Osteoblast (primary cell): ENCODE measurements at regions not wholly inside any gene's neighbourhood (a gene's known extent, or its start where the extent isn't known, plus 50 kb on each side); places are given as distances from the start of the nearest gene placed in this dataset.

Source experiments
- DNase-seq: peaks from one replicate; pipeline ENCODE4 v3.0.0; 2011; ENCODE audit warnings: low spot score, mixed read lengths; ENCODE audit not compliant: insufficient read length; ENCODE audit errors: missing footprints
- H2AFZ ChIP-seq: 2 replicates; pipeline ENCODE4 v1.6.0; 2011; ENCODE audit warnings: mild to moderate bottlenecking, low read length
- H3K27ac ChIP-seq: 2 replicates; pipeline ENCODE4 v1.5.1; 2011; ENCODE audit warnings: mild to moderate bottlenecking, low read depth, low read length, moderate library complexity
- H3K27me3 ChIP-seq: 2 replicates; pipeline ENCODE4 v1.6.0; 2012; ENCODE audit warnings: mild to moderate bottlenecking, control low read depth, inconsistent platforms, low read length, moderate library complexity; ENCODE audit not compliant: insufficient read depth
- H3K36me3 ChIP-seq: 2 replicates; pipeline ENCODE4 v1.5.1; 2011; ENCODE audit warnings: mild to moderate bottlenecking, low read length, control low read depth, moderate library complexity; ENCODE audit not compliant: insufficient read depth
- H3K4me1 ChIP-seq: 2 replicates; pipeline ENCODE4 v1.5.1; 2011; ENCODE audit warnings: mild to moderate bottlenecking, low read length, control low read depth, moderate library complexity; ENCODE audit not compliant: insufficient read depth
- H3K4me2 ChIP-seq: 2 replicates; pipeline ENCODE4 v1.6.0; 2011; ENCODE audit warnings: mild to moderate bottlenecking, low read length; ENCODE audit not compliant: insufficient read depth
- H3K4me3 ChIP-seq: fragments of 200-600 bp; sonication (generic); 3 replicates; pipeline ENCODE4 v1.5.1; 2012; ENCODE audit warnings: mild to moderate bottlenecking, low read length, inconsistent platforms; ENCODE audit not compliant: insufficient read depth
- H3K79me2 ChIP-seq: 2 replicates; pipeline ENCODE4 v1.6.0; 2012; ENCODE audit warnings: mild to moderate bottlenecking, low read length, control low read depth, inconsistent platforms; ENCODE audit not compliant: insufficient read depth
- H3K9me3 ChIP-seq: 2 replicates; pipeline ENCODE4 v1.5.1; 2011; ENCODE audit warnings: low read depth, low read length, control low read depth
- H4K20me1 ChIP-seq: 2 replicates; pipeline ENCODE4 v1.6.0; 2012; ENCODE audit warnings: mild to moderate bottlenecking, low read length, control low read depth; ENCODE audit not compliant: insufficient read depth
- CTCF ChIP-seq: IDR thresholded peaks from 2 replicates; pipeline ENCODE4 v1.5.1; 2011; ENCODE audit warnings: mild to moderate bottlenecking, low read depth, low read length, moderate library complexity; ENCODE audit errors: extremely low read depth

- no peak for DNase-seq
- Histone ChIP-seq H4K20me1 (no peaks in the 10 kb centered on the region), H3K27ac (no peak overlapping the region), H3K36me3 (no peaks in the 10 kb centered on the region), H3K27me3 (no peaks in the 10 kb centered on the region), H3K79me2 (no peaks in the 10 kb centered on the region), H3K9me3 (no peaks in the 10 kb centered on the region), H3K4me1 (no peaks in the 10 kb centered on the region), H3K4me2 (no peak overlapping the region), H3K4me3 (no peak overlapping the region), H2AFZ (no peak overlapping the region)
- TF ChIP-seq CTCF: no peak
These were observed 897.2 kb upstream of the ARPP21 start for GRCh38 chr3:34742151-34742550.

GRCh38 chr3:34758630-34759261 is 880.6 kb upstream of the ARPP21 start:
- TF ChIP-seq CTCF: no peak
- Histone ChIP-seq H4K20me1 (no peaks in the 10 kb centered on the region), H3K4me1 (no peaks in the 10 kb centered on the region), H3K79me2 (no peaks in the 10 kb centered on the region), H3K27me3 (no peaks in the 10 kb centered on the region), H3K36me3 (no peaks in the 10 kb centered on the region), H3K4me3 (no peak overlapping the region), H3K27ac (no peak overlapping the region), H3K9me3 (no peaks in the 10 kb centered on the region), H3K4me2 (no peak overlapping the region), H2AFZ (no peak overlapping the region)
- DNase-seq: no peak

GRCh38 chr3:34777386-34777785 is 861.9 kb upstream of the ARPP21 start:
- Histone ChIP-seq H3K36me3 (no peaks in the 10 kb centered on the region), H3K4me3 (no peak overlapping the region), H4K20me1 (no peaks in the 10 kb centered on the region), H3K27ac (no peak overlapping the region), H3K9me3 (no peaks in the 10 kb centered on the region), H3K27me3 (no peaks in the 10 kb centered on the region), H3K79me2 (no peaks in the 10 kb centered on the region), H2AFZ (no peak overlapping the region), H3K4me1 (no peaks in the 10 kb centered on the region), H3K4me2 (no peak overlapping the region)
- TF ChIP-seq CTCF: no peak
- peak; percentile 10 for DNase-seq

- Histone ChIP-seq H2AFZ (no peak overlapping the region), H3K27ac (no peak overlapping the region), H3K36me3 (no peaks in the 10 kb centered on the region), H3K9me3 (no peaks in the 10 kb centered on the region), H3K4me2 (no peak overlapping the region), H3K79me2 (no peaks in the 10 kb centered on the region), H4K20me1 (no peaks in the 10 kb centered on the region), H3K27me3 (no peaks in the 10 kb centered on the region), H3K4me3 (no peak overlapping the region), H3K4me1 (no peaks in the 10 kb centered on the region)
- no peak for TF ChIP-seq CTCF
- no peak for DNase-seq
These were observed 860.2 kb upstream of the ARPP21 start for GRCh38 chr3:34779092-34779491.
